NB4 (cell line): ENCODE measurements at regions not wholly inside any gene's neighbourhood (a gene's known extent, or its start where the extent isn't known, plus 50 kb on each side); places are given as distances from the start of the nearest gene placed in this dataset.

Experiments
- CTCF ChIP-seq: IDR thresholded peaks from one replicate; pipeline ENCODE4 v1.5.1; 2012; ENCODE audit warnings: low read depth, low read length
- POLR2A ChIP-seq: IDR thresholded peaks from 2 replicates; pipeline ENCODE4 v1.6.1; 2011; ENCODE audit warnings: mild to moderate bottlenecking; ENCODE audit not compliant: insufficient read length; ENCODE audit errors: extremely low read depth

- TF ChIP-seq CTCF: no peak
- no peak for TF ChIP-seq POLR2A
These were observed 288.5 kb upstream of the POT1 start for GRCh38 chr7:125218076-125218475.
